Left renal pelvis (tissue), 4 donors: ENCODE measurements at regions not wholly inside any gene's neighbourhood (a gene's known extent, or its start where the extent isn't known, plus 50 kb on each side); places are given as distances from the start of the nearest gene placed in this dataset.
"Not testable (repeated sequence)": the region's sequence is repeated elsewhere in the genome, so short reads cannot be mapped to it uniquely, and the experiment has no call there.

Experiments used
- DNase-seq, 4 donors: peaks; one replicate each; pipeline ENCODE4 v3.0.0-alpha.2; 2013; ENCODE audit warnings: low read depth in 4 of 4, low spot score in 3 of 4

- no peak for DNase-seq
These were observed 617.9 kb upstream of the PHF14 start for GRCh38 chr7:10355816-10356215.

- no peak for DNase-seq
These were observed 613.6 kb upstream of the PHF14 start for GRCh38 chr7:10360050-10360449.

GRCh38 chr7:10401793-10402192 lies 571.9 kb upstream of the PHF14 start:
- DNase-seq: no peak

- peak in 3 of 4 donors; percentile 12 to 21 (median 18) for DNase-seq
These were observed 561.2 kb upstream of the PHF14 start for GRCh38 chr7:10412422-10413019.

DNA sequence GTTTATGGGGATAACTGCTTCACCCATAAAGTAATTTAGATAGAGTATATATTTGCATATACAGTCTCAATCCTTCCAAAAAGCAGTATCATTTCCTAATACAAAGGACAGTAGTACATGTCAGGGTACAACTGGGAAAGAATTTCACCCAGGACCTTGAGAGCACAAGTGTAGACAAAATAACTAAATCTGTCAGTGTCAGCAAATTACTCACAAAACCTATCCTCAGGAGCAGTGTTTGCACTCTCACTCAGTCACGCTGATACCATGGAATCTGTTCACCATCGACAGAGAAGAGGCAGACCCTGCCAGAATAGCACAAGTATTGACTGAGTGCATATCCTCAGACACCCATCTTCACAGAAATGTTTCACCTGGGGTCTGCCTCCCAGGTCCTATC lies 554.7 kb upstream of the PHF14 start:
- no peak for DNase-seq

DNA sequence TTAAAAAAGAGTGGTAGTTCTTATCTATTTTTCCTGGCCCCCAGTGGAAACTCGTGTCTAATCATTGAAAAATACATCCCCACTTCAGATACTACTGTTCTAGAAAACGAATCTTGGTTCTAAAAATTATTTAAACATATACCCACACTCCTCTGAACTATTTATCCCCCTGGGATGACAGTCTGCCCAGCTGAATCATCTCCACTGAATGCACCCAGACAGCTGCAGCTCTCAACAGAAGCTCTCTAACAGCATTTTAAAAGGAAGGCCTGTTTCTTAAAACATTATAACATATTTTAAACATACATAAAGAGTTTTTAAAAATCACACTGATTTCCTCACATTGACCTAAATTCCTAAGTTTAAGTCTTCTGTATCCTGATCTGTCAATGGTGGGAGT lies 544.6 kb upstream of the PHF14 start:
- DNase-seq: no peak

DNA sequence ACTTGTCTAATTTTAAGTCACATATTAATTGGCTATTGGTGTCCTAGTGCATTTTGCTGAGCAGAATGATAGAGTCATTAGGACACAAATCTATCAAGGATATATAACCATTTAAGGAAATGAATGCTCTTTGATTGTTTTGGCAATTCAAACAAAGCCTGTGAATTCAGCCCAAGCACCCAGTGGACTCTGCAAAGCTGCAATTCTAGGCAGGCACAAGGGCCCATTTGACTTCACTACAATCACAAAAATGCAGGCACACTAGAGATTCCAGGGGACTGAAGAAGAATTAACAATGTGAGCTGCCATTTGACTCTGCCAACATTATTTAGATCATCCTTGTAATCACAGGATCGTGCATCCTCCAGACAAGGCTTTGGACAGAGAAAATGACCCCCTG lies 544.2 kb upstream of the PHF14 start:
- DNase-seq: no peak

DNA sequence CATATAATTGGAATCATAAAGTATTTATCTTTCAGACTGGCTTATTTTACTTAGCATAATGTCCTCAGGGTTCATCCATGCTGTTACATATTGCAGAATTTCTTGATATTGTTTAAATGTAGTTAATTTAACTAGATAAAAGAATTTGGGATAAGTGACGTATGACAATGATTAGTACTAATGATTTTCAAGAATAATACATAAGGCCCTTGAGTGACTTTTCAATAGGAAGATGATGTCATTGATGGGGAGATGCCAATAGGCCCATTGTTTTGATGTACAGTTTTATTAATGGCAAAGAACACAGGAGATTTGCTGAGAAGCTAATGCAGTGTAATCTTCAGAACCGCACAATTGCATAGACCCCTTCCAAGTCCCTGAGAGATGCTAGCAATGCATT lies 537.4 kb upstream of the PHF14 start:
- no peak for DNase-seq

DNA sequence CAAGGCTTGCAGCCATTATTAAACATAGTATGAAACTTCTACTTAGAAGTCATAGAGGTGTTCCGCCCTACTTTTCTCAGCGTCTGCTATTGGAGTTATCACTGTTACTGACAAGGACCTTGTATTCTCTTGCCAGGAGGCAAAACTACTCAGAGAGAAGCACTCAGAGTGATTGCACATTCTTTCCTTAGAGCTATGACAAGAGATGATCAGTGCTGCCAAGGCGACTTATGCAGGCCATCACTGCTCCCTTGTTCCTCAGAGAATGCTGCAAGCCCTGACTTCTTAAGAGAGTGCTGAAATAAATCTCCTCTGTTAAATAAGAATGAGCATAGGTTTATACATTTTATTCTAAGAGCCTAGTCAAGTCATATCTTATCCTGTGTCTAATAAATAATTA lies 534.6 kb upstream of the PHF14 start:
- no peak for DNase-seq

DNA sequence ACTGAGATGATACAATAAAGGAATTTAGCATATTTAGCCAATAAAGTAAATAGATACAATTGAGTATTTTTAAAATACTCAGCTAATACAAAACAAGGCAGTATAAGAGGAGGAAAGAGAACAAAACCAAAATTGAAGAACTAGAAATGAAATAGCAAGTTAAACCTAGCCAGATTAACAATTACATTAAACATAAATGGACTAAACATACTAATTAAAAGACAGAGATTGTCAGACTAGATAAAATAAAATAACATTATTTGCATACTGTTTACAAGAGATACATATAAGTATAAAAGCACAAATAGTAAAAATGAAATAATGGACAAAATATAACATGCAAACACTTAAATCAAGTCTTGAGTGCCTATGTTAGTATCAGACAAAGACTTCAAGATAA lies 517.7 kb upstream of the PHF14 start:
- DNase-seq: no peak

GRCh38 chr7:10460474-10460873 lies 513.2 kb upstream of the PHF14 start:
- DNase-seq: no peak

GRCh38 chr7:10463701-10464100 lies 510.0 kb upstream of the PHF14 start:
- DNase-seq: no peak

DNA sequence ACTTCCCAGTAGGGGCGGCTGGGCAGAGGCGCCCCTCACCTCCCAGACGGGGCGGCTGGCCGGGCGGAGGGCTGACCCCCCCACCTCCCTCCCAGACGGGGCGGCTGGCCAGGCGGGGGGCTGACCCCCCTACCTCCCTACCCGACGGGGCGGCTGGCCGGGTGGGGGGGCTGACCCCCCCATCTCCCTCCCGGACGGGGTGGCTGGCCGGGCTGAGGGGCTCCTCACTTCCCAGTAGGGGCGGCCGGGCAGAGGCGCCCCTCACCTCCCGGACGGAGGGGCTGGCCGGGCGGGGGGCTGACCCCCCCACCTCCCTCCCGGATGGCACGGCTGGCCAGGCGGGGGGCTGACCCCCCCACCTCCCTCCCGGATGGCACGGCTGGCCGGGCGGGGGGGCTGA lies 508.1 kb upstream of the PHF14 start:
- DNase-seq: not testable (repeated sequence)

- DNase-seq: no peak
These were observed 504.8 kb upstream of the PHF14 start for GRCh38 chr7:10468908-10469307.

- no peak for DNase-seq
These were observed 504.2 kb upstream of the PHF14 start for GRCh38 chr7:10469476-10469875.

DNA sequence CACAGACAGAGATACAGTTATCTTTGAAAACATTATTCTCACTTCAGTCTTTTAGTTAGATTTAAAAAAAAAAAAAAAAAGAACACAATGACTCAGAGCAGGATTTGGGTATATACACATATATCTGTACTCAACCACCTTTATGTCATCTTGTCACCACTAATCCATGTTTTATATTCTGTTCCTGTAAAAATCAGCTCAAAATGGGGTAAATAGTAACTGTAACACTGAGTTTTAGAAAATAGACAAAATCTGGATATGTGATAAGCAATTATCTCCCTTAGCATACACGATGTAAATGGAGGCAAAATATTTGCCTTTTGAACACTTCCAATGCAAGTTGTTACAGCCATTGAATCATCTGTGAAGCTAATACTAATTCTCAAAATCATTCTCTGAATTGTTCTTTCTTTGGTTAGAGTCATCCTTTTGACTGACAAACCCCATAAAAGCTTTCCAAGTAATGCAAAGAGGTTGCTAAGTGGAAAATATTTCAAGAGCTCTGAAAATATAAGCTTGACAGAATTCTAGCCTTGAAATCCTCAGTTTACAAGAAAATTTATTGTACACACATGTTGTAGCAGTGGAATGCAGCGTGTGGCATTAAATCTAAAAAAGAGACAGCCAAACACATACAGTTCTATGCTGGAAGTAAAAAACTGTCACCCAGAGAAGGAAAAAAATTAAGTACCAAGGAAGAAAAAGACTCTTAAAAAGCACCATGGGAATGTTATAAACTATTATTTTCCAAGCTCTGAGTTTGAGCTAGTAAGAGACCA lies 502.2 kb upstream of the PHF14 start:
- no peak for DNase-seq

DNA sequence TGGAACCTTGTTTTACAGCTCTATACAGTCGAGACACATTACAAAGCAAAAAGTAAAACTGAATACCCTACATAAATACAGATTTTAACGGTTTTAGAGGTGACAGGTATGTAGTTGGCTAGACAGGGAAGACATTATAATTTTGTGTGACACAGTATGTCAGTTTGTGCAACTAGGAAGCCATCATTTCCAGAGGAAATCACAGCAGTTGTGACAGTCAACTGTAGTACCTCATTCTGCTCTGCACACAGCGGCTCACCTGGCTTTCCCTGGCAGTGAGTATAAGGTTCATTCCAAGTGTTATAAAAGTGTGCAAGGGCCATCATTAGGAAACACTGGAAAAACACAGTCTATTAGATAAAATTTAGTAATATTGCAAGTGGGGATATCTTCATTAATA lies 501.6 kb upstream of the PHF14 start:
- DNase-seq: no peak

GRCh38 chr7:10473569-10473968 lies 500.1 kb upstream of the PHF14 start:
- DNase-seq: no peak

- no peak for DNase-seq
These were observed 499.6 kb upstream of the PHF14 start for GRCh38 chr7:10474048-10474447.

DNA sequence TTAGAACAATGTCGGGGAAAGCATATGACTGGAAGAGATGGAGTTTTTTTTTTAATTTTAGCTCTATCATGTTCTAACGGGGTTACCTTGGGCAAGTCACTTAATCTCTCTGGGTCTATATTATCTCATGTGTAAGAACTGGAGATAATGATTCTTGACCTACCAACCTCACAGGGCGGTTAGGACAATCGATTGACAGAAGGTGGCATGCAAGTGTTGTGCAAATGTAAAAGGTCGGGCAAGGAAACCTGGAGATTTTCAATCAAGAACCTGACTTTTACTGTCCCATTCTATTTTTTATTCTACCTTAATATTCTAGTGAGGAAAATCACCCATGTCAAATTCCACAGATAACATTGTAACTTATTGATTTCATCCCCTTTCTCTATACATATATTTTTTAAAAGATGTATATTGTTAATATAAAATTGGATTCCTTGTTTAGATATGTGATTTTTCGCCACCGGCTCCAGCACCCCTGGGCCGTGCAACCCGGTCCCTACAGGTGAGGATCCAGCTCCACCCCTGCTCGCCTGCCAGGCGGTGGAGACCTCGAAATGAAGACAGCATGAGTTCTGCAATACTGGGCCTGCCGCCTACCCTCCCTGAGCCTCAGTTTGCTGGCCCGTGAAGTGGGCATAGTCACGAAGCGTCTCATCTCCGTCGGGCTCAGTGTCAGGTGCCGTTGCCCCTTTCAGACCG lies 497.6 kb upstream of the PHF14 start:
- DNase-seq: no peak

DNA sequence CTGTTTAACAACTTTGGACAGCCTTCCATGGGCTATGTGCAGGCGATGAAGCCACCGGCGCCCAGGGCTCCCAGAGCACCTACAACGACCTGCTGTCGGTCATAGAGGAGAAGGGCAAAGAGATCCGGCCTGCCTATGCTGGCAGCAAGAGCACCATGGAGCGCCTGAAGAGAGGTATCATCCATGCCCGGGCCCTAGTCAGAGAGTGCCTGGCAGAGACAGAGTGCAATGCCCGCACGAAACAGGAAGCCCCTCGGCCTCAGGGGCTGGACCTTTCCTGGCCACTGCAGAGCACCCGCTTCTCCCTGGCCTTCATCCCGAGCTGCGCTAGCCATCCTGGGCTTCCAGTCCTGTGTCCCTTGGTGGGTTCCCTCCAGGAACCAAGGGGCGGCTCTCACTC lies 497.0 kb upstream of the PHF14 start:
- no peak for DNase-seq

- no peak for DNase-seq
These were observed 490.0 kb upstream of the PHF14 start for GRCh38 chr7:10483671-10484070.
